DOHH2 (cell line): ENCODE measurements at regions not wholly inside any gene's neighbourhood (a gene's known extent, or its start where the extent isn't known, plus 50 kb on each side); places are given as distances from the start of the nearest gene placed in this dataset.

Experiments
- CTCF ChIP-seq: fragments of 200-600 bp; sonication (generic); IDR thresholded peaks from one replicate; pipeline ENCODE4 v1.5.1; 2014; ENCODE audit warnings: antibody characterized with exemption, mild to moderate bottlenecking, low read depth, low read length; ENCODE audit not compliant: poor library complexity, severe bottlenecking
- EZH2phosphoT487 ChIP-seq: fragments of 200-600 bp; sonication (generic); IDR thresholded peaks from 2 replicates; pipeline ENCODE4 v1.6.1; 2017; ENCODE audit warnings: borderline replicate concordance, mild to moderate bottlenecking, antibody characterized with exemption, low read length, moderate library complexity, mixed read lengths

- TF ChIP-seq CTCF (no peak), EZH2phosphoT487 (no peak)
Observed at GRCh38 chr19:28176193-28176592, 1036.8 kb downstream of the UQCRFS1 start.
